ENCODE measurements at regions not wholly inside any gene's neighbourhood (a gene's known extent, or its start where the extent isn't known, plus 50 kb on each side); places are given as distances from the start of the nearest gene placed in this dataset.

- Histone ChIP-seq H3K4ac (replicated peaks; ENCODE audit: insufficient read length, low read depth, low read length) (no peak overlapping the region), H4K20me1 (replicated peaks in 1 of 2; ENCODE audit: control insufficient read depth in 1 of 2, insufficient read depth in 2 of 2, low read length in 2 of 2) (no peaks in the 10 kb centered on the region), H3K56ac (replicated peaks; ENCODE audit: insufficient read length, low read depth, low read length) (no peak overlapping the region), H2AFZ (ENCODE audit: low read length) (0 out of 2 replicates have a peak overlapping the region, but pooled peaks have one; percentile 17), H3K9me3 (ENCODE audit: insufficient read depth in 2 of 2, low read depth in 1 of 2, low read length in 1 of 2) (no peaks in the 10 kb centered on the region), H2BK5ac (ENCODE audit: low read depth, low read length) (no peak overlapping the region), H2BK20ac (ENCODE audit: low read length) (peak overlapping the region; percentile 34; the same call in 1 of the 2 replicates), H2BK15ac (ENCODE audit: low read length) (no peak overlapping the region), H3K27ac (ENCODE audit: low read depth, low read length) (no peak overlapping the region), H3K9ac (replicated peaks in 1 of 4; ENCODE audit: extremely low read depth in 1 of 4, low read depth in 3 of 4, low read length in 3 of 4) (no peak overlapping the region), H3K23me2 (ENCODE audit: low read depth, low read length) (no peaks in the 10 kb centered on the region), H4K5ac (ENCODE audit: insufficient read length, low read depth, low read length) (no peak overlapping the region), H4K8ac (ENCODE audit: extremely low read depth, insufficient read depth, low read length) (no peak overlapping the region), H3K36me3 (ENCODE audit: control insufficient read depth in 2 of 4, insufficient read depth in 4 of 4, low read length in 3 of 4) (no peaks in the 10 kb centered on the region), H2AK5ac (ENCODE audit: low read depth, low read length) (no peak overlapping the region), H3K79me2 (ENCODE audit: control insufficient read depth in 1 of 2, insufficient read depth in 2 of 2, low read length in 2 of 2) (no peaks in the 10 kb centered on the region), H3K4me1 (replicated peaks in 1 of 4; ENCODE audit: control insufficient read depth in 3 of 4, insufficient read depth in 4 of 4, low read length in 3 of 4) (no peaks in the 10 kb centered on the region), H3K79me1 (ENCODE audit: low read depth, low read length) (no peaks in the 10 kb centered on the region), H3K4me3 (ENCODE audit: extremely low read depth in 1 of 4, insufficient read depth in 2 of 4, low read depth in 3 of 4, low read length in 4 of 4) (no peak overlapping the region), H2BK120ac (replicated peaks; ENCODE audit: low read depth, low read length) (no peak overlapping the region), H3K23ac (ENCODE audit: insufficient read length) (no peak overlapping the region), H3K18ac (ENCODE audit: extremely low read depth, low read length) (no peak overlapping the region), H2BK12ac (ENCODE audit: low read depth, low read length) (no peak overlapping the region), H3K27me3 (replicated peaks in 1 of 4; ENCODE audit: control insufficient read depth in 3 of 4, extremely low read depth in 1 of 4, insufficient read depth in 3 of 4, low read length in 3 of 4) (no peaks in the 10 kb centered on the region), H4K91ac (replicated peaks; ENCODE audit: insufficient read length, low read length) (no peak overlapping the region), H3K4me2 (ENCODE audit: insufficient read depth in 1 of 2, low read depth in 2 of 2, low read length in 2 of 2) (no peak overlapping the region), H3K14ac (ENCODE audit: insufficient read length) (no peak overlapping the region)
- POLR2A ChIA-PET (ENCODE audit: partially characterized antibody) = interaction anchor here (4.4 kb wide), 1 partner anchor 60 kb away, joined by 17 read pairs; the partner anchor contains the start of gene RHOB
- CTCF ChIA-PET (ENCODE audit: partially characterized antibody) = interaction anchor here (0.8 to 2.7 kb wide), 2 partner anchors 18 to 40 kb away, joined by 4 to 9 read pairs; no protein-coding TSS in a partner anchor
- FAIRE-seq (no peak), DNase-seq (ENCODE audit: low read depth in 1 of 2, low spot score in 2 of 2) (no peak)
- WGBS, 2 experiments (ENCODE audit: extremely low coverage in 1 of 2, insufficient coverage in 1 of 2, insufficient read length in 1 of 2, insufficient replicate concordance in 2 of 2, low coverage in 1 of 2, low lambda C conversion rate in 2 of 2, missing lambda C conversion rate in 1 of 2) = 95% methylated on average over 5 of the region's 5 CpGs; no CpG with 5 or more reads in 1 of the 2 experiments
- no peak for TF ChIP-seq MAFK (IDR thresholded peaks at IDR 0.05; ENCODE audit: low read depth, low read length)
- no peak for TF ChIP-seq SIN3A (conservative IDR thresholded peaks at IDR 0.05 in 1 of 2, IDR thresholded peaks at IDR 0.05 in 1 of 2; ENCODE audit: low read depth in 1 of 2, low read length in 2 of 2)
- no peak for TF ChIP-seq NANOG (IDR thresholded peaks at IDR 0.05; ENCODE audit: insufficient read depth, low read depth, low read length, poor library complexity, severe bottlenecking)
- TF ChIP-seq SRF (IDR thresholded peaks at IDR 0.05; ENCODE audit: low read depth, low read length) = no peak
- no peak for TF ChIP-seq KDM5A (IDR thresholded peaks at IDR 0.05; ENCODE audit: low read length)
- no peak for TF ChIP-seq SAP30 (IDR thresholded peaks at IDR 0.05; ENCODE audit: insufficient read depth, insufficient replicate concordance, low read length)
- TF ChIP-seq RNF2 (IDR thresholded peaks at IDR 0.05; ENCODE audit: borderline replicate concordance, low read depth, low read length, missing control alignments, poor library complexity, severe bottlenecking) = no peak
- TF ChIP-seq CTBP2 (IDR thresholded peaks at IDR 0.05; ENCODE audit: borderline replicate concordance, insufficient read depth, insufficient read length, low read length) = no peak
- no peak for TF ChIP-seq HDAC6 (IDR thresholded peaks at IDR 0.05; ENCODE audit: low read depth, low read length)
- no peak for TF ChIP-seq SP2 (IDR thresholded peaks at IDR 0.05; ENCODE audit: low read length)
- no peak for TF ChIP-seq TAF1 (IDR thresholded peaks at IDR 0.05; ENCODE audit: low read depth, low read length)
- no peak for TF ChIP-seq TCF12 (IDR thresholded peaks at IDR 0.05; ENCODE audit: low read depth, low read length)
- TF ChIP-seq SIX5 (IDR thresholded peaks at IDR 0.05; ENCODE audit: low read depth, low read length) = no peak
- TF ChIP-seq SIRT6 (IDR thresholded peaks at IDR 0.05; ENCODE audit: low read length) = no peak
These were observed 60.4 kb downstream of the RHOB start for GRCh38 chr2:20507166-20507692.
